HPDE6-E6E7 (cell line): ENCODE measurements at regions not wholly inside any gene's neighbourhood (a gene's known extent, or its start where the extent isn't known, plus 50 kb on each side); places are given as distances from the start of the nearest gene placed in this dataset.

Source experiments
- DNase-seq: peaks from one replicate; pipeline ENCODE4 v3.0.0; 2011; ENCODE audit warnings: missing footprints; ENCODE audit errors: extremely low spot score

DNA sequence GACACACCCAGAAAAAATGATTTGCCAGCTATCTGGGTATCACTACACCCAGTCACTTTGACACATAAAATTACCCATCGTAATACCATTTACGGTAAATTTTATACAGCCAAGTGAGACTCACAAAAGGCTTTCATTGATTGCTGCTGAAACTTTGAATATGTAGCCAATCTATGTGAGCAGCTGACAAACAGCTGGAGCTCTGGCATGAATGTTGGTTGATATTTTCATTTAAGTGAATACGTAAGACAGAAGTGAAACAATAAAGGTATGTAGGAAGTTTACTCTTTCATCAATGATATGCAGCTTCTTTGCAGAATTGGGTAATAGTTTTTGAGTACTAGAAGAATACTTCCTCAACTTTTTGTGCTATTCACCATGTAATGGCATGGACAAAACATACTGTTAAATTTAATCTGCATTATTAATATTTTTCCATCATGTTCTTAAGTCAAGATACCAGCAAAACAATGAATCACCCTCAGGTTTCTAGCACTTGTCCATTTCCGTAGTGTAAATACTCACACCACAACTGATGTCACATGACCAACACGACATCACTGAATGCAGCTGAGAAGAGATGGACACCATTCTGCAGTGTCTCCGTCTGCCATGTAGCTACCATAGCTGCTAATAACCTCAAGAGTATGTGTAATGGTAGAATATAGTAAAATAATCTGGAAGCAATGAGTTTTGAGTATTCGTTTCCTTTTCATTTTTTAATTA, 205.9 kb upstream of the HES1 start:
- DNase-seq = no peak

DNA sequence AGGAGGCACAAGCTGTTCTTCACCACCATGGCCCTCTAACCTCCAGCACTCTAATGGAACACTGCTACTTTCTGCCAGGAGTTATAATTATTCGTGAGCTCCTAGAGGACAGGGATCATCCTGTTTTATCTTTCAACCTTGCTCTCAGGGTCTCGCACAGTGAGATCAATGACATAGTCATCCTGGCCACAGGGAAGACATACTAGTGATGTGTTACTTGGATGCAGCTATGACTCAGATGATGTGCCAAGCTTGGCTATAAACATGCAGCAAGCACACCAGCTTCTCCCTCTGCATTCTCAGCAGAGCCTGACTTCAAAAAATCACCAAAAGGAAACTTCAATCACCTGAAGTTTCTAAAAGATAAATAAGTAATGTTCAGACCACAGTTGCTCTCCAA, 203.8 kb upstream of the HES1 start:
- no peak for DNase-seq

DNA sequence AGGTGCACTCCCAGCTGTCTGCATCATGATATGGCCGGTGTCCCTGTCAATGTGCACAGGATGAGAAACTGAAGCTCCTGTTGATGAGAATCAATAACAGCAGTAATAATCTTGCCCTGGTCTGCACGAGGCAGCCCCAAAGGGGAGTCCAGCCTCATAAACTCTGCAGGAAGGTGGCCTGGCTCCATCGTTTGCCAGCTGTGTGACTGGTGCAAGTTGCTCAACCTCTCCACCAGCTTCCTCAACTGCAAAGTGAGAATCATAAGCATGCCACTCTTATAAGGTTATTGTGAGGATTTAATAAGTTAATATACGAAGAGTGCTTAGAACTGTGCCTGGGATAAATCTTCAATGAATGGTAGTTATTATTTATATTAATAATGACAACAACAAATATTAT, 203.4 kb upstream of the HES1 start:
- DNase-seq = no peak

DNA sequence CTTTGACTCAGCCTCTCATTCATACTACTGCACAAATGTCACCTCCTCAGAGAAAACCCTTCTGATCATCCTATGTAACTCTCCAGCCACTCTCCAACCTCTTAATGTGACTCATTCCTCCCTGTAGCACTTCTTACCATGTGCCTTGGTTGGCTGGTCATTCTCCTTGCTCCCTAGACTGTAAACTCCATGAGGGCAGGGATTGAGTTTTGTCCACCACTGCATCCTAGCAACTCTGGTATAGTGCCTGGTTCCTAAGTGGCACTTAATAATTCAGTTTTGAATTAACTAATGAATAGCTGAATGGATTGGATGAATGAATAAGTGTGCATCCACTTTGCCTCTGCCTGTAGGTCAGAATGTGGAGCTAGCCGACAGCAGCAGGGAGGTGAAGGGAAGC, 202.5 kb upstream of the HES1 start:
- DNase-seq = no peak

DNA sequence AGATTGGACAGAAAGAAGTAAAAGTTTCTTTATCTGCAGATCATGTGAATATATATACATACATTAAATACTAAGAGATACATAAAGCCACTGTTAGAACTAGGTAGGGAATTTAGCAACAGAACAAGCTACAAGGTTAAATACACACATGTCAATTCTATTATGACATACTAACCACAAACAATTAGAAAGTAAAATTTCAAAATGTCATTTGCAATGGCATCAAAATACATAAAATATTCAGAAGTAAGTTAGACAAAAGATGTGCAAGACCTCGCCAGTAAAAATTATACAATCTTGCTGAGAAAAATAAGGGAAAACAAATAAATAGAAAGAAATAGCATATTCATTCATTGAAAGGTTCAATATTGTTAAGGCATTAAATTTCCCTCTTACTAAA, 200.0 kb upstream of the HES1 start:
- no peak for DNase-seq

DNA sequence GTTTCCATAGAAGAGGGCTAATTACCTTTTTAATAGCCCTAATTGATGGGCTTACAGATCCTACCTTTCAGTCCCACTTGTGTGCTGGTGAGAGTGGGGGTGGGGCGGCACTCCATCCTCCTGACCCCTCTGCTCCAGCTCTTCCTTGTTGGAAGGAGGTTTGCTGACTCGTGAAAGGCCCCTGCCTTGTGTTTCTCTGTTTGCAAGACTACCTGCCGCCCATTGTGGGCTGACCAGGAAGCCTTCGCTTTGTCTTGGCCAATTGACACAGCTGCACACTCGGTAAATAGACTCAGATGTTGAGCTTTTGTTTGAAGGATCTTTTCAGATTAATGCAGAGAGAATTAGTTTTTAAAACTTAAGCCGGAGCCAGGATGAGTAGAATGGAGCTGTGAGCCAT, 197.3 kb upstream of the HES1 start:
- no peak for DNase-seq

DNA sequence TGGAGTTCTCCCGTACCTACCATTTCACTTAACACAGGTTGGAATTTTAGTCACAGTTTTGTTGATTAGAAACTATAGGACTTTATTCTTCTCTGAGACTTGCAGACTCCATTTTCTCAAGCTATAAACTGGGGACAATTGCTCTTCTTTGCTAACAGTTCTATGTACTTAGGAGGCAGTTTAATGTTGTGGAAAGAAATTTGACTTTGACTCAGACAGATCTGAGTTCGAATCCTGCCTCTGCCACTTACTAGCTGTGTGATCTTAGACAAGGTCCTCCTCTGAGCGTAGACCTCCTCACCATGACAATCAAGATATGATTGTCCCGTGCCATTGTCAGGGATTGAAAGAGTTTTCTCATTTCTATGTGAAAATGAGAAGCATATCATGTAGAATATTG, 196.4 kb upstream of the HES1 start:
- DNase-seq = no peak

DNA sequence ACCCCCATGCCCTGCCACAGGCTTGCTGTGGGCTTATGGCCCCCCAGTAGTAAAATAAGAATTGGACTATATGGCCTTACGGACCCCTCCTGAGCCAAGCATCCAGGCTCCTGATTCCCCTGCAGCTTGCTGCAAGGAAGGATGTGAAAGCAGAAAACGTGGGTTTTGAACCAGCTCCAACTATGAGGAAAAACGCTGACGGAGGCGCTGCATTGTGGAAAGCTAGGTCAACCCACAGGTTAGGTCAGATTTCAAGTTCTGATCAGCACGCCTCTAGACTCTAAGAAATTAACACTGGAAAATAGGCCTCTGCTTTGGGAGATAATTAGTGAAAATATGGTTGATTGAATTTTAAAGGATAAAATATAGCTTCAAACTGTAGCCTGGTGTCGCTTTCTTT, 195.4 kb upstream of the HES1 start:
- DNase-seq = no peak

DNA sequence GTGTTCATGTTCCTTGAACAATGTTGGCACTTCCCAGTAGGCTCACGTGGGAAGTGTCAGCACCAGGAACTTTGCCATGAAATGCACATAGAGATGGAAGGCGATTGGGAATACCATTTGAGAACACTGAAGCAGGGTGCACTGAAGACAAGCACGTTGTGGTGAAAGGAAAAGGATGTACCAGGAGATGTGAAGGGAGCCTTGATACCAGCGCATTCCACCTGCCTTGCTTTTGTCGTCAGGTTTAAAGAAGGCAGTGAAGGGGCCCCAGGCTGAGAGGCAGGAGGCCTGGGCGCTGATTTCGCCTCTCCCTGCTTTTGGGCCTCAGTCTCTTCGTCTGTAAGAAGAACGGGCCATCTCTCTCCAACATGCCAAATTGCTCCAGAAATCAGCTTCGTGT, 194.5 kb upstream of the HES1 start:
- DNase-seq = no peak

DNA sequence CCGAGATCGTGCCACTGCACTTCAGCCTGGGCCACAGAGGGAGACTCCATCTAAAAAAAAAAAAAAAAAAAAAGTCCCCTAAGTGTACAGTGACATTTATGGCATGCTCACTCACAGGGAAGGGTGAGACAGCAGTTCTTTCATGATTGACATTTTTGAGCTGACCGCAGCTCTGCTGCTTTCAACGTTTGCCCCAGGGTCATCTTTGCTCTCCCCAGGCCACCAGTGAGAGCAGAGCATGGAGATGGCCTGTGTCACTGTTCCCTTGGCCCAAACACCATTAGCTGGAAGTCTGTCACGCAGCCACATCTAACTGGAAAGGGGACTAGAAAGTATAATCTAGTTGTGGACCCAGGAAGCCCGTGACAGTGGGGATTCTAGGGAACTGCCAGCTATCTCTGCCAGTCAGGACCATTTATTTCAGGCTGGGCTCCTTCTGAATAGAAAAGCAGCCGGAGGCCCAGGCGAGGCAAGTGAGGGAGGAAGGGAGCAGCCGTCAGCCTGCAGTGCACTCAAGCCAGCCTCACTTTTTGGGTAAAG, 193.4 kb upstream of the HES1 start:
- DNase-seq = no peak

DNA sequence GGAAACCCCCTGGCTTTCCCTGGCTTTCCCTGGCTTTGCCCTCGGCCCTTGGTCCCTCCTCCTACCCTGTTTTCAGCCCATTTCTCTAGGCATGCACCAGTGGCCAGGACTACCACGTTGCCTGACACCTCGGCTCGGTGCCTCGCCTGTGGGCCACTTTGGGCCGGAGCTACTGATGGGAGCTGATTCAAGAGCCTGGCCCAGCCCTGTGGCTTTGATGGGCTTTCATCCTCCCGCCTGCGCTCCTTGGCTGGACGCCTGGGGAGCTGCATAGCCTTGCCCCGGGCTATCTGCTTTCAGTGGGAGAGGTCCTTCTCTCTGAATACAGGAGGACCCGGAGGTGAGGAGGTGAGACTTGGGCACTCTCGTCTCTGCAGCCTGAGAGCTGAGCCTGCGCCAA, 192.7 kb upstream of the HES1 start:
- no peak for DNase-seq

DNA sequence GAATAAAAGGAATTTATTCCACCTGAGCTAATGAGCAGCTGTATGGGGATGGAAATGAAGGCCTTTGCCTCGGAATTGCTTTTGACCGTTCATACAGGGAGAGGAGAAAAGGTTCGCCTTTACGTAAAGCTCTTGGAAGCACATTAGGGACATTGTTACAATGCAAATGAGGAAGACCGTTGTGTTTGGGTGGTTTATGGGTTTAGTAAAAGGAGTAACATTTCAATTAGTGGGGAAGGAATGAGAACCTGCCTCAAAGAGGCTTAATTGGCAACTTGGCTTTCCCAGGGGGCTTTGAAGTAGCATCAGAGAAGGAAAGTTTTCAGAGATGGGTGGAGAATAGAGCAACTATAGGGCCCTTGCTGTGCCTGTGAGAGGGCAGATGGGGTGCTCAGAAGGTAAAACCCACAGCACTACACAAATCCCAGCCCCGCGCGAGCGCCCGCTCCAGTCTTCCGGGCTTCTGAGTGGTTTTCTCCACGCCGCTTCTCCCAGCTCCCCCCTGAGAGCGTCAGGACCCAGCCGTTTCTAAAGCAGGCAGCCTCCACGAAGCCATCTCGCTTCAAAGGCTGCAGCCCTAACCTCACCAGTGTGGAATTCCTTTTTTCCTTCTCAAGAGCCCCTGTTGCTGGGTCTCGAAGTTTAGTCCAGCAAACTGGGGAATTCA, 192.0 kb upstream of the HES1 start:
- DNase-seq = no peak

DNA sequence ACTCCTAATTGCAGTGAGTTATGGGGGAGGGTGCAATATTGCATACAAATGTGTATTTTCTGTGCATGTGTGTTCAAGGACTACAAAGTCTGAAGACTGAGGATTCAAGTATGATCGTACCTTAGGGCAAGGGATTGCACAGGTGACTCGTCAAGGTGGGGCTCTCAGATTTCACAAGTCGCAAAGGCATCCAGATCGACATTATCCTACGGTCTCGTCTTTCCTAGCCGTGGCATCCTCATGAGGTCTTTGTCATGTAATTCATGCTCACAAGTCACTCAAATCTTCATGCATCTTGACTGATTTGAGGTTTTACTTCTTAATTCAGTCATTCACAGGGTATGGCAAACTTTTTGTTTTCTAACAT, 191.4 kb upstream of the HES1 start:
- no peak for DNase-seq

DNA sequence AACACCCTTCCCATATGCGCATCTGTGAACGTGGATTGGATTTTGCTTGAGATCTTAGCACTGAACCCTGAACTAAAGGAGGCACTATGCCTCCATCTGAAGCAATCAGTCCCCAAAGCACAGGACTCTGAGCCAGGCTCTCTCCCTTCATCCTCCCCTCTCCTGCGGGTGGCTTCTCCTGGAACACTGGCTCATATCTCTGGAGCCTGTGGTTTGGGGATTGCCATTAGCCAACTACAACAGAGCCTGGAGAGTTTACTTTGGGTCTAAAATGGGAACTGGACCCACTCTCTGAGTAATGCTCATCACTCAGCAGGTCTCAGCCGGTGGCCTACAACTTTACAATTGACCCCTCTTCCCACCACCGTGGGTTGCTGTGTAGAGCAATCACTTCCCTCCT, 190.8 kb upstream of the HES1 start:
- DNase-seq = no peak

DNA sequence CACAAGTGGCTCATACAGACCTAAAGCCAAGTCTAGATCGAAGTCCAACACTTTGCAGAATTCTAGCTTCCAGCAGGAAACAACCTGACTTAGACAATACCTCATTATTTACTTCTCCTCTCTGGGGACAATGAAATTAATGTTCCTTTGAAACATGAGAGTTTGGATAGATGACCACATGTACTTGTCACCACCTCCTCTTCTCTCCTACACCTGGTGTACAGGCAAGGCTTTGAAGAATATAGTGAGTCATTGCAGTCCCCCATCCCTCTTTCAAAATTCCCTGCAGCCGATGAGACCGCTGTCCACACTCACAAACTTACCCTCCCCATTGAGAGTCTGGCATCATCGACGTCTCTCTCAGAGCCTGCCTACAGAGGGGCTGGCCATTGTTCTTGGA, 189.0 kb upstream of the HES1 start:
- no peak for DNase-seq

DNA sequence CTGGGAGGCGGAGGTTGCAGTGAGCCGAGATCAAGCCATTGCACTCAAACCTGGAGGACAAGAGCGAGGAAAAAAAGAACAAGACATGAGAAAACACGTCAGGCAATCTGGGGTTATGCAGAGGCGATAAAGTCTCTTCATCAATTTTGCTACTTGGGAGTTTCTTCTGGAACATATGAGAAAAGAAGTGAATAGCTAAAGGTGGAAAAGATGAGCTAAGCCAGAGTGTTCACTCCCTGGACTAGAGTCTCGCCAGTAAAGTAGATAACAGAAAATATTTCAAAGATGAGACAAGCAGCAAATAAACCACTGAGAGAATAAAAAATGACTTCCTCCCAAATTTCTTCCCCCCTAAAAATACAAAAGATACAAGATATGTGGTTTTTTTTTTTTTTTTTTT, 188.4 kb upstream of the HES1 start:
- no peak for DNase-seq

DNA sequence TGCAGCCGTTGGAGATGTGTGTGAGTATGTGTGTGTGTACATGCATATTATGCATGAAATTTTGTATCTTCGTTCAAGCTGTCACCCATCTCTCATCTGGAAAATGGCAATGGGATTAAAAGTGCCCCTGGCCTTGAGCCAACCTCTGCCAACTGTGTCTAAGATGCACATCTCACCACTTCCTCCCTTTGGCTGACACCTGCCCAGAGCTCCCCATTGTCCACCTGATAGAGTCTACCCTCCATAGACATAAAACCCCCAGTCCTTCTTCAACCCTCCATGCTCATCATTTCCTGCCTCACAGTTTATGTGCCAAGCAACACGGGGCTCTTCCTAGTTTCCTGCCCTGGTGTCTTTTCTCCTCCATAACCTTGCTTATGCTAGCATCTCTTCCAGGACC, 187.5 kb upstream of the HES1 start:
- DNase-seq = no peak

DNA sequence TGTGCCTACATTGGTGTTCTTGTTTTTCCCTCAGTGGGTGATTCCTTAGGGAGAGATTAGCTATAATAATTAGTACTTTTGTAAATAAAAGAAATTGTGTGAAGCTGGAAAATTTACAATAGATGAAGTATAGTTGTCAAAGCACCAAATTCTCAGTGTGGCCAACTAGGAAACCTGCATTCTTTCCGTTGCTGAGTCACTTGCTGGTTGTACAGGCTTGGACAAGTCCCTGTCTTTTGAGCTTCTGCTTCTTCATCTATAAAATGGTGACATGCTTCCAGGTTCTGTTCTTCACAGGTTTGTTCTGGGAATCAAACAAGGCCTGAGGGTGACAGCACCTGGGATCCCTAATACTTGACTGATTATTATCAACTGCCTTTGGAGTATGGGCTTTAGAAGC, 184.1 kb upstream of the HES1 start:
- peak; percentile 46 for DNase-seq

DNA sequence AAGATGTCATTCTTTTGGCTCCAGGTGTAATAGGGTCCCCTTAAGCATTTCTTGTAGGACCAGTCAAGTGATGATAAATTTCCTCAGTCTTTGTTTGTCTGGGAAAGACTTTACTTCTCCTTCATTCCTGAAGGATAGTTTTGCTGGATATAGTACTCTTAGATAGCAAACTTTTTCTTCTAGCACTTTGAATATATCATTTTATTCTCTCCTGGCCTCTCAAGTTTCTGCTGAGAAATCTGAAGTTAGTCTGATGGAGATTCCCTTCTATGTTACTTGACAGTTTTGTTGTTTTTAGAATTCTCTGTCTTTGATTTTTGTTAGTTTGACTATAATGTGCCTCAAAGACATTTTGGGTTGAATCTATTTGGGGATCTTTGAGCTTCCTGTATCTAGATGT, 181.2 kb upstream of the HES1 start:
- DNase-seq = no peak

DNA sequence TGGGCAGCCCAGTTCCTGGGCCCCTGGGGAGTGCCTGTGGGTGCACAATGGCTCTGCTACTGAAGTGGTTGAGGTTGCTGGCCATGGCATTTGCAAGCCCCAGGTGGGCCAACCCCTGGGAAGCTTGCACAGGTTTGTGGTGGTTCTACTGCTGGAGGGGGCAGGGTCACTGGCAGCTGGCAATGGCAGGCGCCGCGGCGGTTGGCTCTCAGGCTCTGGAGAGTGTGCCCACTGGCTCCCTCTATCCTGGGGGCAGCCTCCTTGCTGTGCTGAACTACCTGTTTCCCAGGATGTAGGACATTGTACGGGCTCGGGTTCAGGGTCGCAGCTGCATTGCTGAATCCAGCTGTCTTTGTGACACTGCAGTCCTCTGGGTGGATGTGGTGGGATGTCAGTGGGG, 180.2 kb upstream of the HES1 start:
- no peak for DNase-seq

DNA sequence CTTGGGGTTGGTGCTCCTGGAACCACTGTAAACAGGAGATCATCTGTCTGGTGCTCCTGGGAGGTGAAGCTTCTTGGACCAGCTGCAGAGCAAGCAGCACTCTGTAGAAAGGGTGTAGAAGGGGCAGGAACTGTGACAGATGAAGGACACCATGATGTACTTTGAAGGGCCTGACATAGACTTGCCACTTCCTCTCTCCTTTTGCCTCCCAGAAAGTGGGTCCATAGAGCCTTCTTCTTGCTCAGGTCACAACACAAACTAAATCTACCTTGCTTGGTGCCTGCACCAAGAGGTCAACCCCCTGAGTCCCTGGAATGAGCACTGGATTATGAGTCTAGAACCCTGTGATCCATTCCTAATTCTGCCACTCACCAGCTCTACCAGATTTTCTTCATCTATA, 176.1 kb upstream of the HES1 start:
- no peak for DNase-seq

DNA sequence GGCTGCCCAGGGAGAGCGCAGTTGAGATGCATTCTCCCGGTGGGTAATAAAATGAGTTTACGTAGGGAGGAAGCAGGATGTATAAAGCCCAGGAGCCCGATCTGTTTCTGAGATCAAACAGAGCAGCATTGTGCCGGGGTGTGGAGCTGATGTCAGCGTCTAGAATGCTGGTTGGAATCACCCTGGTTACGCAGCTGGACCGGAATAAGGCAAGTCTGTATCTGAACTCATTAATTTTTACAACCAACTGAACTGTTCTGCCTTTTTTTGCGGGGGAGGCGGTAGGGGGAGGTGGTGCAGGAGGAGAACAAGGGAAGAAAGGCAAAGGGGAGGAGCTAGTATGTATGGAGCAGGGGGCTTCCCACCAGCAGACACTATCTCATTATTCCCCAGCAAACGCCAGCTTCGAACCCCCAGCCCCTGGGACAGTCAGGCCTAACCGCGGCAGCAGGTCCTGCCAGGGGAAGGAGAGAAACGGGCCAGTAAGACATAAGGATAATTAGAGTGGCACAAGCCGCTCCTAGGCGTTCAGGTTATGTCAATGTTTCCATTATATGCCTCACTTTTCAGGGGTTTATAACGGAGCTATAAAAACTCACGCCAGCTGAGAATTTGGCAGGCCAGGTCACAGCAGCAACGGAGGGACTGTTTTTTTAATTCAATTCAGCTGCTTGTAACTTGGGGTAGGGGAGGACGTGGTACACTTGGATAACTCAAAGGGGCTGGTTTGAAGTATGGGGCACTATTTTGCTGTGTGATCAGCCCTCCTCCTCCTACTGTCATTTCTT, 175.3 kb upstream of the HES1 start:
- no peak for DNase-seq
